Transverse colon (tissue), 4 donors: ENCODE measurements at regions not wholly inside any gene's neighbourhood (a gene's known extent, or its start where the extent isn't known, plus 50 kb on each side); places are given as distances from the start of the nearest gene placed in this dataset.

Experiments
- DNase-seq: peaks from one replicate; pipeline ENCODE4 v3.0.0-alpha.2; 2019
- H3K27ac ChIP-seq, 4 donors: fragments of 200-600 bp; sonication (generic); 2 replicates each; pipeline ENCODE4 v1.5.1; 2016 to 2018; ENCODE audit warnings: inconsistent platforms in 4 of 4
- H3K27me3 ChIP-seq: fragments of 200-600 bp; sonication (generic); 2 replicates; pipeline ENCODE4 v1.5.1; 2017; ENCODE audit warnings: inconsistent platforms
- H3K36me3 ChIP-seq, 4 donors: fragments of 200-600 bp; sonication (generic); 2 replicates each; pipeline ENCODE4 v1.5.1; 2017 to 2019; ENCODE audit warnings: inconsistent platforms in 4 of 4
- H3K4me1 ChIP-seq, 4 donors: fragments of 200-600 bp; sonication (generic); 2 replicates each; pipeline ENCODE4 v1.5.1; 2017 to 2020; ENCODE audit warnings: inconsistent platforms in 4 of 4
- H3K4me3 ChIP-seq, 4 donors: fragments of 200-600 bp; sonication (generic); 1 replicate in 1 of 4; 2 replicates in 3 of 4; pipeline versions ENCODE4 v1.5.1 to v1.6.1; 2017 to 2019; ENCODE audit warnings: inconsistent platforms in 4 of 4
- H3K9me3 ChIP-seq, 2 donors: fragments of 200-600 bp; sonication (generic); 2 replicates each; pipeline ENCODE4 v1.5.1; 2017 to 2019; ENCODE audit warnings: inconsistent platforms in 2 of 2
- EP300 ChIP-seq: sonication (generic); formaldehyde crosslinking; IDR thresholded peaks from one replicate; pipeline ENCODE4 v1.6.1; 2017; ENCODE audit warnings: antibody characterized with exemption, low read depth
- POLR2A ChIP-seq: fragments of 450-650 bp; IDR thresholded peaks from one replicate; pipeline ENCODE4 v1.6.1; 2016; ENCODE audit warnings: antibody characterized with exemption, mild to moderate bottlenecking, moderate library complexity
- POLR2AphosphoS5 ChIP-seq, 3 donors: sonication (generic); formaldehyde crosslinking; IDR thresholded peaks; one replicate each; pipeline ENCODE4 v1.6.1; 2016; ENCODE audit warnings: antibody characterized with exemption in 3 of 3
- WGBS, 2 donors: methylation state at CpG; one replicate each; pipeline ENCODE4 v1.1.5; 2018; ENCODE audit warnings: low coverage in 1 of 2; 5-methylcytosine and 5-hydroxymethylcytosine counted together
- in situ Hi-C, 4 donors: fragments of 200-750 bp; cut with MboI; loops; one replicate each; pipeline versions ENCODE4 v1.15.0 to v1.15.1; 2017; ENCODE audit warnings: low sequenced_read_pairs in 3 of 4, low pct_ligation_motif_present in 1 of 4, low pct_unique_long_range_greater_than_20kb in 1 of 4
- intact Hi-C: fragments of 100-400 bp; cut with DNase I; formaldehyde crosslinking; loops from one replicate; pipeline ENCODE4 v1.15.1; 2023; ENCODE audit warnings: low total_unique reads
- TF ChIP-seq, protein P1 (sequence below), 5 experiments: fragments of 200-600 bp in 3 of 5; fragments of 450-650 bp in 2 of 5; sonication (generic) in 3 of 5; IDR thresholded peaks; 1 replicate in 2 of 5; 2 replicates in 3 of 5; pipeline ENCODE4 v1.5.1; 2016 to 2017; ENCODE audit warnings: antibody characterized with exemption in 5 of 5, inconsistent platforms in 3 of 5, mild to moderate bottlenecking in 2 of 5, moderate library complexity in 1 of 5

DNA sequence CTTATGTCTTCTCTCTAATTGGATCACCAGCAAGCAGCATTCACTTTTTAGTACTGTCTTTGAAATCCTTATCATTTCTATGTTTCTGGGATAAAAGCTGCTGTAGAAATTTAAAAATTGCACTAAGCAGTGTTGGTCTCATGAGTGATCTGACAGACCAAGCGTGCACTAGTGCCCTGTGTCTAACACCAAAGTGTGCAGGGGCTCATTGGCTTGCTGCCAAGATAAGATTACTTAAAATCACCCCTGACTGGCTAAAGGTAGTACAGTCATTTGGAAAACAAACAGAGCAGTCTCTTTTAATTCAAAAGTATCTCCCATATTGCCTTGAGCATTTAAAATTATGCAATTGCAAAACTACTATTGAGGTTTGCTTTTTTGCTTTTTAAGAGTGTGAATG, 304.6 kb downstream of the ARAP2 start:
- in situ Hi-C loops = no loop called here
- DNase-seq = no peak
- WGBS, 2 donors = 57 to 78% methylated on average over 1 of the region's 1 CpG

DNA sequence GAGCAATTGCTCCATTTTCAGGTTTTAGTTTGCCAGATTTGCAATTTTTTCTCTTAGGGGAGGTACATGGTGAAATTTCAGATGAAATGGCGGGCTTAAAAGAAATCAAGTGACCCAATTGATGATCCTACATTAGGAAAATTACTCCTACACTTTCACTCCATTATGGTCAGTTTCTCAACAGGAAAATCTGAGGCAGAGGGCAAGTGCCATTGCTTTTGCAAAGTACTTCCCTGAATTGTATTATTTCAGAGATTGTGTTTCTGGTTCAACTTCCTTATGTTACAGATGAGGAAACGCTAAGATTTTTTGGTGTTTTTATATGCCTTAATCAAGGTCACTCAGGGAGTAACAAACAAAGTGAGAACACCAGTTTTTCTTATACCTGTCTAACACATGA, 302.2 kb downstream of the ARAP2 start:
- in situ Hi-C loops = no loop called here
- DNase-seq = no peak
- intact Hi-C loops = no loop called here
- no peak for TF ChIP-seq EP300
- TF ChIP-seq, protein P1, sequence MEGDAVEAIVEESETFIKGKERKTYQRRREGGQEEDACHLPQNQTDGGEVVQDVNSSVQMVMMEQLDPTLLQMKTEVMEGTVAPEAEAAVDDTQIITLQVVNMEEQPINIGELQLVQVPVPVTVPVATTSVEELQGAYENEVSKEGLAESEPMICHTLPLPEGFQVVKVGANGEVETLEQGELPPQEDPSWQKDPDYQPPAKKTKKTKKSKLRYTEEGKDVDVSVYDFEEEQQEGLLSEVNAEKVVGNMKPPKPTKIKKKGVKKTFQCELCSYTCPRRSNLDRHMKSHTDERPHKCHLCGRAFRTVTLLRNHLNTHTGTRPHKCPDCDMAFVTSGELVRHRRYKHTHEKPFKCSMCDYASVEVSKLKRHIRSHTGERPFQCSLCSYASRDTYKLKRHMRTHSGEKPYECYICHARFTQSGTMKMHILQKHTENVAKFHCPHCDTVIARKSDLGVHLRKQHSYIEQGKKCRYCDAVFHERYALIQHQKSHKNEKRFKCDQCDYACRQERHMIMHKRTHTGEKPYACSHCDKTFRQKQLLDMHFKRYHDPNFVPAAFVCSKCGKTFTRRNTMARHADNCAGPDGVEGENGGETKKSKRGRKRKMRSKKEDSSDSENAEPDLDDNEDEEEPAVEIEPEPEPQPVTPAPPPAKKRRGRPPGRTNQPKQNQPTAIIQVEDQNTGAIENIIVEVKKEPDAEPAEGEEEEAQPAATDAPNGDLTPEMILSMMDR (IDR thresholded peaks at IDR 0.05) = no peak
- no peaks in the 10 kb centered on the region for H3K36me3 ChIP-seq
- WGBS, 2 donors = 67 to 78% methylated on average over 2 of the region's 2 CpGs
- H3K4me3 ChIP-seq = no peak overlapping the region
- H3K4me1 ChIP-seq = no peaks in the 10 kb centered on the region
- H3K27me3 ChIP-seq = no peaks in the 10 kb centered on the region
- no peaks in the 10 kb centered on the region for H3K9me3 ChIP-seq
- no peak overlapping the region for H3K27ac ChIP-seq

More for the DNA sequence above, 304.6 kb downstream of the ARAP2 start:
- Histone ChIP-seq H3K9me3 (no peaks in the 10 kb centered on the region), H3K36me3 (no peaks in the 10 kb centered on the region), H3K4me3 (no peak overlapping the region), H3K27me3 (no peaks in the 10 kb centered on the region), H3K4me1 (no peaks in the 10 kb centered on the region), H3K27ac (no peak overlapping the region)
- intact Hi-C loops = no loop called here
- TF ChIP-seq, protein P1 (IDR thresholded peaks at IDR 0.05) = no peak
- TF ChIP-seq POLR2A = no peak
- no peak for TF ChIP-seq POLR2AphosphoS5 (IDR thresholded peaks at IDR 0.05)
- TF ChIP-seq EP300 = no peak

DNA sequence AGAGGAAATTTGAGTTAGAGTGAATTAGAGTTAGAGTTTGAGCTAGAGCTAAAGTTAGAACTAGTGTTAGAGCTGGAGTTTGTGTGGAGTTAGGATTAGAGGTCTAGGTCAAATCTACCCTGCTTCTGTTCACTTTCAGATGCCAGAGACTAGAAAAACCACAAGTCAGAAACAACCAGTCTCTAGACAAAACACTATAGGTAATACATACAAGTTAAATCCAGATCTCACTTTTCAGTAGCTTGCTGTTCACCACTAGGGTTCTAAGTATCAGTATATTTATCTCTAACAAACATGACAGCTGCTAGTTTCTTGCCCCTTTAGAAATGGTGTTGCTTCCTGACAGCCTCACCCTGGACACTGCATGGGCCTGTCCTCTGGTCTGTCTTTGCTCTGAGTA, 300.7 kb downstream of the ARAP2 start:
- in situ Hi-C loops = no loop called here
- DNase-seq = no peak

DNA sequence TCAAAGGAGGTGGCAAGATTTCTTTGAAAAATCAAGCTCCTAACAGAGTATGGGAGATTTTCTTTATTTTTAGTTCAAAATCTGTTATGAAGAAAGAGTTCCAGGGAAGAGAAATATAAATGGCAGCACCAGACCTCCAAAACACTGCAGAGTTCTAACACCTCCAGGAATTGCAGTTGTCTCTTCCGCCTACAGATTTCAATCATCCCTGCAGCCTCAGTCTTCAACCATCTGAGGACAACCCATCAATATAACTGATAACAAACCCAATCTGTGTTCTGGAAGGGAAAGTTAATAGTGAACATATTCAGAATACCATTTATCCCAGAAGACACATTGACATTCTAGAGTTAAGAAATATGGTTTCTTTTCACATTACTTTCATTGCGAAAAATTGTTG, 296.1 kb downstream of the ARAP2 start:
- H3K9me3 ChIP-seq = peaks cover 0 to 3% of the 10 kb centered on the region in 2 donors
- DNase-seq = no peak
- no peak overlapping the region for H3K4me3 ChIP-seq
- H3K4me1 ChIP-seq = no peaks in the 10 kb centered on the region
- H3K36me3 ChIP-seq = no peaks in the 10 kb centered on the region
- TF ChIP-seq, protein P1 (IDR thresholded peaks at IDR 0.05) = no peak
- TF ChIP-seq POLR2AphosphoS5 (IDR thresholded peaks at IDR 0.05) (no peak), EP300 (no peak), POLR2A (no peak)
- in situ Hi-C loops = no loop called here
- no peak overlapping the region for H3K27ac ChIP-seq
- 93 to 97% methylated on average over 2 of the region's 2 CpGs for WGBS, 2 donors
- no peaks in the 10 kb centered on the region for H3K27me3 ChIP-seq
- intact Hi-C loops = no loop called here

More for the DNA sequence above, 300.7 kb downstream of the ARAP2 start:
- Histone ChIP-seq H3K4me3 (no peak overlapping the region), H3K9me3 (no peaks in the 10 kb centered on the region), H3K4me1 (no peaks in the 10 kb centered on the region), H3K27ac (no peak overlapping the region), H3K27me3 (no peaks in the 10 kb centered on the region), H3K36me3 (no peaks in the 10 kb centered on the region)
- TF ChIP-seq EP300 = no peak
- TF ChIP-seq, protein P1 (IDR thresholded peaks at IDR 0.05) = no peak
- no peak for TF ChIP-seq POLR2AphosphoS5 (IDR thresholded peaks at IDR 0.05)
- TF ChIP-seq POLR2A = no peak
- intact Hi-C loops = no loop called here
